GM19468 (cell line): ENCODE measurements at regions not wholly inside any gene's neighbourhood (a gene's known extent, or its start where the extent isn't known, plus 50 kb on each side); places are given as distances from the start of the nearest gene placed in this dataset.

Source experiments
- ATAC-seq: cut with Tn5 transposase; IDR thresholded peaks from one replicate; pipeline ENCODE4 v1.9.1; 2021; ENCODE audit warnings: mild to moderate bottlenecking, moderate library complexity, moderate number of reproducible peaks; ENCODE audit not compliant: unreplicated experiment; ENCODE audit errors: extremely low read depth

DNA sequence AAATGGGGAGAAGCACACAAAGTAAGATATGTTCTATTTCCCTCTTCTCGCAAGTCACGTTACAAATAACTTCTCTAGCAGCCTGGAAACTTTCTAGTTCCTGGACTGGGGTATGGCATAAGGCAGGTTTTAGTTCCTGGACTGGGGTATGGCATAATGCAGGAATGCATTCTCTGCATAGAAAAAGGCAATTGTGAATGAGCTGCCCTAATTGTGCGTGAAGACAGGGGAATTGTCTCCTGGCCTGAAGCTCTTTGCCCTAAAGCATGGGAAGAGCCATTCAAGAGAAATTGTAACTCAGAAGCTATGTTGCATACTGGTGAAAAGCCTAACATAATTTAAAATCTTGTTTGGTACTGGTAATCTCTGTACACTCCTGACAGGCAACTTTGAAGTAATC, 54.3 kb upstream of the CBLB start:
- ATAC-seq, result no peak

DNA sequence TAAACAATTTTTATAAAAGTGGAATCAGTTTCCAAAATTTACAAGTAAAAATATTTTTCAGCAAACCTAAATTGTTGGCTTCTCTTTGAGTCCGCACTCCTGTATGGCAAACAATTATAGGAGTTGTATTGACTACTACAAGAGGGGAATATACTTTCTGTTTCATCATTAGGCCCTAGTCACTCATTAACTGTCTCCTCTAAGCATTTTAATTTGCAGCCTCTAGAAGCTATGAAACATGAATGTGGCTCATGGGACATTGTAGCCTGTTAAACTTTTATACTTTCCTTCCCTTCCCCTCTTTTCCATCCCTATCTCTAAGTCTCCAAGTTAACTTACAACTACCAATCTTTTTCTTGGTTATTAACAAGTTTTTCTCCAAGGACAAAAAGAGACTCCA, 58.9 kb upstream of the CBLB start:
- ATAC-seq, result no peak

DNA sequence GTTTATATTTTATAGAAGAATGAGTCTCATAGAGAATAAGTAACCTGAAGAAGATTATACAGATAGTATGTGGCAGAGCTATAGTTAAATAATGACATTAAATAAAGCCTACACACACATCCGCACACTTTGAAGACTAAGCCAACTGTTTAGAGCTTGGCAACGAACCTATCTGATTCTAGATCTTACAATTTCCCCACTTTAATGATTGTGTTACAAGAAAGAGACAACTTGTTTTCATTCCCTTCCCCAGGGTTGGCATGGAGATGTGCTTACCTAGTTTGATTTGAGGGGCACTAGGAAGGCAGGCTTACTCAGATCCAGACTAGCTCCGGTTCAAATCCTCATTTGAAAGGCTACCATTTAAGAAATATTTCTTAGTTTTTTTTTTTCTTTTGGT, 61.9 kb upstream of the CBLB start:
- no peak for ATAC-seq

DNA sequence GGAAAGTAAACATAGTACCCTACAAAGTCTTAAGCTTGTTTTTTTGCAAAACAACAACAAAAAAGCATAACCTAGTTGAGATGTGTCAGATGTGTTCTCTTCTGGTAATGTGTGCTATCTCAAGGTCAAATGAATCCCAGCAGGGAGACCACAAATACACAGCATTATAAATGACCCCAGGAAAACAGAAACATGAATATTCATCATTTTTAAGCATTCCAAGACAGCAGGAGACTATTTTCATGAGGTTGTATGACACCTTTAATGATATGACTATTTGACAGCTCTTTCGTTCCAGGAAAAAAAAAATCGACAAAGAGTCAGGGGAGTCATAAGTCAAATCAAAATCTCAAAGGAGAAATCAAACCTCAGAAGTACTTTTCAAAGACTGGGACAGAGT, 62.7 kb upstream of the CBLB start:
- no peak for ATAC-seq

DNA sequence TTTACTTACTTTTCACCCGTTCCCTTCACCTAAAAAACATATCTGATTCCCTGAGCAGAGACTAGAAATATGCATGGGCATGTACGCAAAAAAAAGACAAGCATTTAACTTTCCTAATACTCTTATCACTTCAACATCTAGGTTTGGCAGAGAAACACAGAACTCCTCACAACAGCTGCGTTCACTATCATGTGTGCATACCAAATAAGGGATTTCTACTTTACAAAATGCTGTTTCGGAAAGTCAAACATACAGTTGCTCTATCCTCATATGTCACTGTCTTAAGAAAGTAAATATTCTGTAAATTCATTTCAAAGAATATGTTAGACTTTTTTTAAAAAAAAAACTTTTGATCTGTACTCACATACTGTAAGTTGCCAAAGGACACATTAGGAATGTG, 65.1 kb upstream of the CBLB start:
- no peak for ATAC-seq

DNA sequence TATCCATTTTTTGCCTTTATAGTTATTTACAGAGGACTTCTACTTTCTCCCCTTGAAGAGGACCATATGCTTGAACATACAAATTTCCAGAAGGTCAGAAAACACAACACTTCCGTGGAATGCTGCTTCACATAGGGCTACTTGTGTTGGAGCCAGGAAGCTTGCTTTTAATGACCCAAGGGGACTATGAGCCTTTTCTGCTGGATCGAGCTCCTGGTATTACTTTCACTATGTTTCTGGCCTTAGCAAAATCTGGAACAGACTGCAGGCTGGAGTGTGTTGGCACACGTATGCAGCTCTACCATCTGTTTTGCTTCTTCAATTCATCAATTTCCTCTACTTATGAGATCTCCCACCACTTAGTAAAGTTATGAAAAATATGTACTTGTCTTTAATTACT, 69.3 kb upstream of the CBLB start:
- no peak for ATAC-seq

DNA sequence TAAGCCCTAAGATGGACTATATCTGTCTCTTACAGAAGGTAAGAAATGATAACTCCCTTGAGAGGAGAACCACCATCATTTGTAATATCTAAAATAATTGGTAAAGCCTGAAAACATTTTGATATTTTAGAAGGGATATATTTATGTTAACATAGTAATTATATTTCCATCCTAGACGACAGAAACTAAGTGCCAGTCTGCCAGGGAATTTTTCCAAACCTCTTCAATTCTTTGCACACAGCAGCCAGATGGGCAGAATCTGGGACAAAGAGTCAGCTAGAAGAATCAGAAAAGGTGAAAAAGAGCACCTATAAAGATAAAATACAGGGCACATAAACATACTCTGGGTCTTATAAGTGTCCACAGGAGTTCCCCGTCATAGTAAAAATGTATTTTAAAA, 70.0 kb upstream of the CBLB start:
- no peak for ATAC-seq

DNA sequence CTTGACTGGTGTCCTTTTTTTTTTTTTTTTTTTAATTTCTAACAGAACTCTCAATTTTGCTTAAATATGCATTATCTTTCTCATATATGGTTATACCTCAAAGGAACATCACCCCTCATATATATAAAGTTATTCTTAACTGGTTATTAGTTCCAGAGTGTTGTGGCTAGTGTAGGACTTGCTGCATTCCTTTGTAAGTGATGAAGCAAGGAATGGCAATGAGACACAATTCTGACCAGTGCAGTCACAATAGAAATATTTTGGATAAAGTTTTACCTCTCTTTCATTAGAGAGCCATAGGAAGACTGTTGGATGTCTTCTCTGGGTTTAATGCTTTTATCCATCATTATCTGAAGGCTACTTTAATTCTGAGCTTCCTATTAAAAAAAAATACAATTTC, 75.5 kb upstream of the CBLB start:
- no peak for ATAC-seq

DNA sequence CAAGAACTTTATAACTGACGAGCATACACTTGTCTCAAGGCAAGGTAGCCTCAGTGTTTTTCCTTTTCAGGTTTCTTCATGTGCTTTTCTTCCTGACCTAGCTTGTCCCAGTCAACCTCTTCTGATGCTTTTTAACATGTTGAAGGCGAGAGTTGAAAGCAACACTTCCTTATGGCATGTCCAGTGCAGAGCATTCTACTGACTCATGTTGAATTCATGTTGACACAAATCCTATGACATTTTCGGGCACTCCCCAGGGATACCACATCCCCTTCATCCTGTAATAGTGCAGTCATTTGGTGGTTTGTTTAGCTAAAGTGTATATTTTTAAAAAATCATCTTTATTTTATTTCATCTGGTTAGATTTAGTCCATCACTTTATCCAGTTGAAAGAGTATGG, 75.9 kb upstream of the CBLB start:
- ATAC-seq, result no peak

DNA sequence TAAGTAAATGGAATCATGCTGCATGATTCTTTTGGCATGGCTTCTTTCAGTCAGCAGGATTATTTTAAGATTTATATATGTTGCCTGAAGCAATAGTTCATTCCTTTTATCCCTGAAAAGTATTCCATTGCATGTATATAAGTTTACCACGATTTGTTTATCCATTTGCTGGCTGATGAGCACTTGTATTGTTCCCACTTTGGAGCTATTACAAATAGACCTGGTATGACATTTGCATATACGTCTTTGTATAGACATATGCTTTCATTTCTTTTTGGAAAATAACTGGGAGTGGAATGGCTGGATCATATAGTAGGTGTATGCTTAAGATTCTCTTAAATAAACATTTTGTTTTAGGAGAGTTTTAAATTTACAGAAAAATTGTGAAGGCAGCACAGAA, 79.3 kb upstream of the CBLB start:
- no peak for ATAC-seq

DNA sequence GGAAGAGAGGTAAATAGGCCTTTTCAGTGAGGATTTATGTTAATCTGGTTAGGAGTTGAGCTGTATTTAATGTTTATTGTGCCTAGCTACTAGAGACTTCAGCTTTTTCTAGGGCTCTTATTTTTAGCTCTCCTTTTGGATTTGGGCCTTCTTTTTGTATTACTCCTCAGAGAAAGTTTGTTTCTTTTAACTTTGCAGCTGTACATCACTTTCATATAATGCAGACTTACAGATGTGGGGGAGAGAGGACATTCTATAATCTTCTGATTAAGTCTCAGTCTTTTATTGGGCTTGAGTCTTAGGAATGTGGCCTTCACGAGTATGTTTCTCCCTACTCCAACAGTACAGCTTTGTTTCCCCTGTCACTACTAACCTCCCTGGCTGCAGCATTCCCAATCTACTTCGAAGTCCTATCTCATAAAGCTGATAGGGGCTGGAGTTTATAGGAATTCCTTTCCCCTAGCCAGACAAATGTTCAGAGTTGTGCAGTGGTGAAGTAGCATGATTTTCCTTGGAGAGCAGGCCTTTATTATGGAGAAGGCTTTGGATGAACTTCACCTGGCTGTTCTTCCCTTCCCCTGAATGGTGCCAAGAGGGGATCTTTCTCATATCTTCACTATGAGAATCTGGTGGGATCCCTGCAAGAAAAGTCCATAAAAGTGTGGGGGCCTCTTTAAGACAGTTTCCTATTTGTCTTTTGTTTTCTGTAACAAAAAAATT, 82.2 kb upstream of the CBLB start:
- ATAC-seq, result no peak

DNA sequence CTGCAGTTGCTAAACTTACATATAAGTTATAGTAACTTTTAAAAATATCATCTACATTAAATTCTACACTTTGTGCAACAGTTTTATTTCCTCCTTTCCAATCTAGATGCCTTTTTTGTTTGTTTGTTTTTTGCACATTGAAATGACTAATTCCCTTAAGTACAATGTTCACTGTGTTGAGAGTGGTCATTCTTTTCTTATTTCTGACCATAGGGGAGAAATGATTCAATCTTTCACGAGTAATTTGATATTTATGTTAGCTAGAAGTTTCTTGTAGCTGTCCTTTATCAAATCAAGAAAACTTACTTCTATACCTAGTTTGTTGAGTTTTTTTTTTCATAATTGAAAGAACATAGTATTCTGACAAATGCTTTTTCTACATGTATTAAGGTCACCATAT, 85.0 kb upstream of the CBLB start:
- ATAC-seq, result no peak

DNA sequence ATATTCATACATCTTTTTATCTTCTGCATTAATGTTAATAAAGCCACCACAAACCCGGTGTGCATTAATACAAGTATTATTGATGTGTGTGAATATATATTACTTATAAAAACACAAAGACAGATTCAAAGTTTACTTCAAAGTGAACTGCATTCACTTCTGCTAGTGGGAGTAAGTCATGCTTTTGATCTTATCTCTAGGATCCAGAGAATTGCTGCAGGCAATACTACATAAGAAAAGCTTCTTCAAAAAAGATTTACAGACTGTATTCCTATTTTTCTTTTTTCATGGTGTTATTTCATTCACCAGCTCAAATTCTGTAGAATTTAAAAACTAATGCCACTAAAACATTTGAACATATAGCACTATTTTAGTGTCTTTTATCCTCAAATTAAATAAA, 87.5 kb upstream of the CBLB start:
- ATAC-seq, result no peak

DNA sequence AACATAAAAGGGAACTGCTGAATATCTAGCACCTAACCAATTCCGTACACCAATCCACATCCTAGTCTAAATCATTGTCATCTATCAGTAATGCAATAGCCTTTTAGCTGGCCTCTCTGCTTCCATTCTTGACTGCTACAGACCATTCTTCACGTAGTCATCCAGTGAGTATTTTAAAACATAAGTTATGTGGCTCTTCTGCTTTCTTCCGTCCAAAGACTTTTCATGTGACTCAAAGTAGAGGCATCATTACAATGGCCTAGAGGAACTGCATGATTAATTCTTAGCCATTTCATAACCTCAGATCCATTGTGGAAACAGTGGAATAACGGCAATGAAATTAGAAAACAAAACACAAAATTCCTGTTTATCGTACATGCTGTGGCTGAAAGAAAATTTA, 88.9 kb upstream of the CBLB start:
- ATAC-seq, result no peak

DNA sequence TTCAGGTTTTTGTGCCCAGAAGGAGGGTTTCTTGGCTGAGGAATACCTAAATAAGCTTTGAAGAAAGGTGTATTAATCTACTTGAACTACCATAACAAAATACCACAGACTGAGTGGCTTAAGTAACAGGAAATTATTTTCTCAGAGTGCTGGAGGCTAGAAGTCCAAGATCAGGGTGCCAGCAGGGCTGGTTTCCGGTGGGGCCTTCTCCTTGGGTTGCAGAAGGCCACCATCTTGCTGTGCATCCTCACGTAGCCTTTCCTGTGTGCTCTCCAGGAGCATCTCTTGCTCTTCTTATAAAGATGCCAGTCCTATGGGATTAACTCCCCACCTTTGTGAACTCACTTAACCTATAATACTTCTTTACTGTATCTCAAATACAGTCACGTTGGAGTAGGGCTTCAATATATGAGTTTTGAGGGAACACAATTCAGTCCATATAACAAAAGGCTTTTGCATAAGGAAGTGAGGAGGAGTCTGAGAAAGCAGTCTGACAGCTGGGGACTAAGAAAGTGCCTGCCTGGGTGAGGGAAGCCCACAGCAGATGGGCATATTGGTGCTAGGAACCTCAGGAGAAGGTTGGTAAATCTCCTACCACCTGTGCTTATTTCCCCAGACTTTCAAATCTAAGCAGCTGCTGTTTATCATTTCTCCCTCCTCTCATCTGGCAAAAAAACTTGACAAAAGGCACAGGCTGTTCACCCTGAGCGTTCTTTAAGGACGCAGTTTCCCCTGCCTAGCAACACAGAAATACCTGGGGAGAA, 89.6 kb upstream of the CBLB start:
- no peak for ATAC-seq

DNA sequence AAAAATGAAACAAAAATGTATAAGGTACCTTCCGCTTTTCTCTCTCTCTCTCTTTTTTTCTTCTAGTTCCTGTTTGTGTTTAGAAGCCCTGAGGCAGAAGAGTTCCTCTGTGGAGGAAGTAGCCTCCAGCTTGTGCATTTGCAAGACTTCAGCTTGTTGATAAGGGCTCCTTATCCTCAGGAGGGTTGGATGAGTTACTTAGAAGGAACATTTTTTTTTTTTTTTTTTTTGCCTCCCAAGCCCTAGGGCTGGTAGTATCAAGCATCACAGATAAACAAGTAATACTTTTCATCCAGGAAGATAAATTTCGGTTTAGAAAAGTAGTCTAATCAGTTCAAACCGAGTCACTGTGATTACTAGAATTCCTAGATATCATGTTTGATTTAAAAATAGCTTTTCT, 91.0 kb upstream of the CBLB start:
- no peak for ATAC-seq

DNA sequence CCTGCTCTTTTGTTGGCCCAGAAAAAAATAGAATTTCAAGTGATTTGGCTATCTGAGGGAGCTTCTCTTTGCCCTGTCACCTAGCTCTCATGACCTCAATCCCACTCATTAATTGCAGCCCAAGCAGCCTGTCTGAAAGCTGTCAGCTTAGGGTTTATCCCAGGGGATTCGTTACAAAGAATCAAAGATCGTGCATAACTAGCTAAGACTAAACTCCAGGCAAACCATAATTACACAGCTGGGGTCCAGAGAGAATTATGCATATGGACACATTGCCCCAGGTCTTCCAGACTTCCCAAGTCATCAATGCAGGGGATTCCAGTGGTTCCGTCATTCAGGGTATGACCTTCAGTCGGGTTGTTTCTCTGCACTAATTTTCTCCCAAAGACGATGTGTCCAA, 91.6 kb upstream of the CBLB start:
- ATAC-seq, result no peak

DNA sequence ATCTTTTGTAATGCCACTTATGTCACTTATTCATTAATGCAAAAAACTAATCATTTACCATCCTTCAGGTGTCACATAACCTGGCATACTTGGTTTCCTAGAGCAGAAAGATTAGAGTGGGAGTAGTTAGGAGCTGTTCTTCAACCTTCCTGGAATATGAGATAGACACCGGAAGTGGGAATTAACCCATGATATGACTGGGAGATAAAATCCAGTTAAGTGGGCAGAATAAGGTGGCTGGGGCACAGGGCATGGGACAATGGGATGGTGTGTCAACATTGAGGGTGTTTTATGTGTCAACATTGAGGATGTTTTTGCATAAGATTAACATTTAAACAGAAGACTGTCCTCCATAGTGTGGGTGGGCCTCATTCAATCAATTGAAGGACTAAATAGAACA, 94.3 kb upstream of the CBLB start:
- ATAC-seq, result no peak

DNA sequence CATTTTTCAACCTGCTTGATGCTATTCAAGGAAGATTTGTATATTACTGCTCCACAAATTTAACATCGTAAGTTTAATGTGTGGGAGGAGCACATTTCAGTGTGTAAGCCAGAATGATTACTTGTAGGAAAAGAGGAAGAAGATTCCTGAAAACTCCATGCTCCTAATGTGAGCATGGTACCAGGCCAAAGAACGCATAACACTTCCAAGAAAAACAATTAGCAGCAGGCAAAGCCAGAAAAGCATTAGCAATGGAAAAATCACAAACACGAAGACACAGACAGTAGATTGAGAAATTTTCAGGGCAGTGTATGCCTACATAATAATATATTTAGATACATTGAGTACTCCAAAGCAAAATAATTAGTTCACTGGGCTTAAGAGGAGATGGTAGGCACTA, 96.6 kb upstream of the CBLB start:
- no peak for ATAC-seq

DNA sequence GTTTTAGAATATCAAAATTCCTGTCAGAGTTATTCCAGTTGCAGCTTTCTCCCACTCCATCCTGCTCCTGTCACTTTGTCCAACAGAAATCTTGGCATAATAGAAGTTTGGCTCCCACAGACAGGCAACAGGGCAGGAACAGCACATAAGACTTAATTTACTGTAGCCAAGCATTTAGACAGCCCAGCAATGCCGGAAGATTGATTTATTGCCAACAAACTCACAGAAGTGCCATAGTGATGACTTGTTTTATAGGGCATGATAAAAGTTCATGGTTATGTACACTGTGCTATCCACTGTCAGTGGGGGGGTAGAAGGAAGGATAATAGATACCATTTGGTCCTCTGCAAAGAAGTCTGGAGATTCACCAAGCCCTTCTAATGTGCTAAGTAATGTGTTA, 98.3 kb upstream of the CBLB start:
- no peak for ATAC-seq

DNA sequence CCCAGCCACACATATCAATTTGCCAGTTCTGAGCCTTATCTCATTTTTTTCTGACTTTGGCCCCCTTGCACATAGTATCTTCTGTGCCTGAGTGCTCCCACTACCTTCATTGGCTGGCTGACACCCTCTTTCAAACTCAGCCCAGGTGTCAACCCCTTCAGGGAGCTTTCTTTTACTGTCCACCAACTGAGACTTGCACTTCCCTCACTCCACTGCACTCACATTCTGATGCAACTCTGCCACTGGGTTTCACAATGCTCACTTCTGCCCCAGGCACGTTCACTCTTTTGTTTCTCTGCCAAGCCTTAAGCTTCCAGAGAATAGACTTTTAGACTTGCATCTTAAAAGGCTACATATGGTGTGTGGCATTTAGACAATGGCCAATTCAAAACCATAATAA, 101.5 kb upstream of the CBLB start:
- no peak for ATAC-seq

DNA sequence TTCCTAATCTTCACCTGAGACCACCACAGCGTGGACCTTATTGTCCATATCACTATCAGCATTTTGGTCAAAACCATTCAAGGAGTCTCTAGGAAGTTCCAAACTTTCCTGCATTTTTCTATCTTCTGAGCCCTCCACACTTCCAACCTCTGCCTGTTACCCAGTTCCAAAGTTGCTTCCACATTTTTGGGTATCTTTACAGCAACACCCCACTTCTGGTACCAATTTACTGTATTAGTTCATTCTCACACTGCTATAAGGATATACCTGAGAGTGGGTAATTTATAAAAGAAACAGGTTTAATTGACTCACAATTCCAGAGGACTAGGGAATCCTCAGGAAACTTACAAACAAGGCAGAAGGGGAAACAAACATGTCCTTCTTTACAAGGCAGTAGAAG, 103.3 kb upstream of the CBLB start:
- no peak for ATAC-seq
